GM18499 (cell line): ENCODE measurements at regions not wholly inside any gene's neighbourhood (a gene's known extent, or its start where the extent isn't known, plus 50 kb on each side); places are given as distances from the start of the nearest gene placed in this dataset.

Experiments
- ATAC-seq: cut with Tn5 transposase; IDR thresholded peaks from one replicate; pipeline ENCODE4 v1.9.1; 2021; ENCODE audit warnings: moderate number of reproducible peaks; ENCODE audit not compliant: insufficient read depth, unreplicated experiment

- no peak for ATAC-seq
Observed at GRCh38 chr6:51502996-51503395, 584.4 kb downstream of the PKHD1 start.

DNA sequence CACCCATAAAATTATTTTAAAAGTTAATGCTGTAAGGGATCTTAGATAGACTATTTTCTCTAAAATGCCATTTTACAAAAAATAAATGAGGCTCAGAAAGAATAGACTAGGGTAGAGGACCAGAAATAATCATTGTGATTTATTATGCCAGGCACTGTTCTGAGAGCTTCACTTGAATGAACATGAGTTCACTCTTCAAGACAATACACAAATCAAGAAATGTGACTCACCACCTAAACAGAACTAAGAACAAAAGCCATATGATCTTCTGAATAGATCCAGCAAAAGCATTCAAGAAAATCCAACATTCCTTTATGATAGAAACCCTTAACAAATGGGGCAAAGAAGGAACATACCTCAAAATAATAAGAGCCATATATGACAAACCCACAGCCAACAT lies 582.0 kb downstream of the PKHD1 start:
- ATAC-seq, result no peak

- no peak for ATAC-seq
Observed at GRCh38 chr6:51509597-51509996, 577.8 kb downstream of the PKHD1 start.

GRCh38 chr6:51511081-51511480 lies 576.3 kb downstream of the PKHD1 start:
- ATAC-seq, result no peak

DNA sequence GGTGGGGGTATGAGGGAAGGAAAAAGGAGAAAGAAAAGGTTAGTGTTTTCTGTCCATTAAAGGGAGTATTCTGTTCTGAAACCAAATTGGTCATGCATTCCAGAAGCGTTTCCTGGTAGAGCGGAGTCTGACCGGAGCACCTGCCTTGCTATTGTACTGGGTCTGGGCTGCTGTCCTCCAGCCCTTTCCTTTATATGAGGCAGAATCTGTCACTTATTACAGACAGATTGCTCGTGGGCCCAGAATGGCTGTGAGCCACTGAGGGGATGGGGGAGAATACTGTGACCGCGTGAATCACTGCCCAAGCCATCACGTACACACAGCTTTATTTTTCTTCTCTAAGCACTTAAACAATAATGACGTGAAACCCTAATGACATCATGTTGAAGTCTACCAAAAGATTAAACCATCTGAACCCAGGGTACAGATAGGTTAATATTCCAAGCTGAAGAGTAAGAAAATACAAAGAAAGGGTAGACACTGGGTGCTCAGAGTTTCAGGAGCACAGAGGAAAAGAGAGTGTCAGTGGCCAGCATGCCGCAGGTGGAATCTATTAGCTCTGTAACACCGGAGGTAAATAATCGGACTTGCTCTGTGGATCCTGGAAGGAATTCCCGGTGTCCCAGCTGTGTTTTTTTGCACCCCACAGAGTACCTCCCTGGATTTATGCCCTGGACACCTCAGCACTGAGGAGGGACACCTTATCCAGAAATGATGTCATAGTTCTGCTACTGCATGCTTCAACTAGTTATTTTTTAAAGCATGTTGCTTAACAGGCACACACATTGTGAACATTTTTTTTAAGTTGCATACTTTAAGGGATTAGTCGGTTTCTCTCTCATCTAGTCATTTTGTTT lies 573.3 kb downstream of the PKHD1 start:
- ATAC-seq, result no peak

- ATAC-seq, result no peak
Observed at GRCh38 chr6:51514748-51515402, 572.5 kb downstream of the PKHD1 start.

GRCh38 chr6:51526049-51526448 lies 561.4 kb downstream of the PKHD1 start:
- no peak for ATAC-seq

DNA sequence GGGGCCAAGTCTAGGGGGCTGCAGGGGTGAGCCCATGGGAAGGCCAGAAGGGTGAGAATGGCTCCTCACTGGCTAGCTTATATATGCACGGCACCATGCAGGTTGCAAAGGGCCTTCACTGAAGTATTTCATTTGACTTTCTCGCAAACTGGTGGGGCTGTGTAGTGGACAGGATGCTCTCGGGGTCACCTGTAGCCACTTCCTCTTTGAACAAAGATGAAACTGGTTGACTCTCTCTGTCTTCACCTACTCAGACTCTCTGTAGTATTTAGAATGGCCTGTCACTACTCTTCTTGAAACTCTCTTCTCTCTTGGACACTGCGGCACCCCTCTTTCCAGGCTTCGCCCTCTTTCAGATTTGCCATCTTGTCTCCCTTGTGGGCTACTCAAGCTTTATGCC lies 560.5 kb downstream of the PKHD1 start:
- no peak for ATAC-seq

DNA sequence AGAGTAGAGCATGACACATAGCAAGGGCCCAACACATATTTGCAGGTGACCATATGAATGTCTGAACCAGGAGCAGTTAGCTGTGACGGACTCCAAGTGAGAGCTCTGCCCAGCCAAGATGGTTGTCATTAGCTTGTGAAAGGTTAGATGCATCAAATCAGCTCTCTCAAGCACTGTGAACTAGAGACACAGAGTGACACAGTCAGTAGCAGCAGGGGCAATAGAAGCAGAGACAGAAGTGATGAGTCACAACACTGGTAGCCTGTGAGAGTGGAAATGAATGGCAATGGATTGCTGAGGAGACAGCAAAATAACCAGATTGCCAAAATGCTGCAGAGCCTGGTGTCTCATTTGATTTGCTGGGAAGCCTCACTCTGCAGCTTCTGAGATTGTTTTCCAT lies 558.9 kb downstream of the PKHD1 start:
- ATAC-seq, result no peak

- ATAC-seq, result no peak
Observed at GRCh38 chr6:51529240-51529639, 558.2 kb downstream of the PKHD1 start.

DNA sequence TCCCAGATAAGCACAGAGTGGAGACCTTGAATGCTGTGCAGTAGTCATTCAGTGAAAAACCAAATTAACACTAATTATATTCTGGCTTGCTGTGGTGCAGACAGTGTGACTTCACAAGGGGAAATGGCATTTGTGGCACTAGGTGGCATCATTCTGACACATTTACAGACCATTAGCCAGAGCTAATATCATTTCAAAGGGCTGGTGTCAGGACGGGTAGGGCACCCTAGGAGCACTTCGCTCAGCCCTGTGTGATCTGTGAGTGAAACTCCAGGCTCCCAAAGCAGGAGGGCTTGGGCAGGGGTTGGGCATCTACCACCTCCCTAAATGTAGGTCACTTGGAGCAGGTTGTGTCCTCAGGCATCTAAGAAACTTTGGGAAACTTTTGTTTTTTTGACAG lies 555.8 kb downstream of the PKHD1 start:
- no peak for ATAC-seq

DNA sequence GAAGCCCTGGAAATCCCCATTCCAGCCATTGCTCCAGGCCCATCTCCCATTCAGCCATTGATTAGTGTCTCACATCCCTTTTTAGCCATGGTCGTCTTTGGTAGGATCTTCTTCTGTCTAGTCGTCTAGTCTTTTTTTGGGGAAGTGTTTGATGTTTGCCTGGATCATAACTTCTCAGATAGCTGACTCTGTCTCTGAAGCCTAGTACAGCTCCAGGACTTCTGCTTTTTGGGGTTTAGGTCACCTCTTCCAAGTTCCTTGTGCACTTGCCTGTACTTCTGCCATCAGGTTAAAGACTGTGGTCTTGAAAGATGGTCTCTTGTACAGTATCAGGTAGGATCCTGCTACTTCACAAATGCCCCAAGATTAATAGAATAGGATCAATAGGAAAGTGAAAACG lies 553.5 kb downstream of the PKHD1 start:
- ATAC-seq, result no peak

DNA sequence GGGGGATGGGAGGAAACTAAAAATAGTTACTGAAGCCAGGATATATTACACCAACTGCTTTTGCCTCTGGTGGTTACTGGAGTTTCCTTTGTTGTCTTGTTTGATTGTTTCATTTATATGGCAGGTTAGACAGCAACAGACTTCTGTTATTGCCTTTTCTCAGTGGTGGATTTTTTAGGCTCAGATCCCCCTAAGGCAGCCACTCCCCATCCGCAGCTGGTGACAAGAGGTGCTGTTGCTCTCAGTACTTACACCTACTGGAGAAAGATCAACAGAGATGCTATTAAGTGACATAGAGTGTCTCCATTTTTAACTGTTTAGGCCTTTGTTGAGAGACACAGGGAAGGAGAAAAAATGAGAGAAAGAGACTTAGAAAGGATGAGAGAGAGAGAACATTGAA lies 552.1 kb downstream of the PKHD1 start:
- no peak for ATAC-seq

GRCh38 chr6:51536728-51537127 lies 550.7 kb downstream of the PKHD1 start:
- no peak for ATAC-seq

DNA sequence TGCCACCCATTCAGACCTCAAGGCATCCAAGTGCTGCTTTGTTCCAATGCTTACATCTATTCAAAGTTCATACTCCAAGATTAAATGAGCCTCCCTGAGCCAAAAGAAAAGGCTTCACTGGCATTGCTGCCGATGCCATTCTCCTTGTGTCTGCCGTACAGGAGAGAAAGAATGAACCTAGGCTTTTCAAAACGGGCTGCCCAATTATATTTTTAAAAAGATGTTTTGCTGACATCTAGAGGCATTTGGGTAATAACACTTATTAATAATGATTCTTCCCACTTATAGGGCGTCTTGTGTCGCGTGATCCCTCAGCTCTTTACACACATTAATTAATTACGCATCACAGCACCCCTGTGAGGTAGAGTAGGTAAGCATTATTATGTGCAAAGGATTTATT lies 545.6 kb downstream of the PKHD1 start:
- no peak for ATAC-seq

- no peak for ATAC-seq
Observed at GRCh38 chr6:51542475-51542874, 544.9 kb downstream of the PKHD1 start.

GRCh38 chr6:51550243-51550642 lies 537.2 kb downstream of the PKHD1 start:
- ATAC-seq, result no peak

- ATAC-seq, result no peak
Observed at GRCh38 chr6:51552435-51552834, 535.0 kb downstream of the PKHD1 start.

DNA sequence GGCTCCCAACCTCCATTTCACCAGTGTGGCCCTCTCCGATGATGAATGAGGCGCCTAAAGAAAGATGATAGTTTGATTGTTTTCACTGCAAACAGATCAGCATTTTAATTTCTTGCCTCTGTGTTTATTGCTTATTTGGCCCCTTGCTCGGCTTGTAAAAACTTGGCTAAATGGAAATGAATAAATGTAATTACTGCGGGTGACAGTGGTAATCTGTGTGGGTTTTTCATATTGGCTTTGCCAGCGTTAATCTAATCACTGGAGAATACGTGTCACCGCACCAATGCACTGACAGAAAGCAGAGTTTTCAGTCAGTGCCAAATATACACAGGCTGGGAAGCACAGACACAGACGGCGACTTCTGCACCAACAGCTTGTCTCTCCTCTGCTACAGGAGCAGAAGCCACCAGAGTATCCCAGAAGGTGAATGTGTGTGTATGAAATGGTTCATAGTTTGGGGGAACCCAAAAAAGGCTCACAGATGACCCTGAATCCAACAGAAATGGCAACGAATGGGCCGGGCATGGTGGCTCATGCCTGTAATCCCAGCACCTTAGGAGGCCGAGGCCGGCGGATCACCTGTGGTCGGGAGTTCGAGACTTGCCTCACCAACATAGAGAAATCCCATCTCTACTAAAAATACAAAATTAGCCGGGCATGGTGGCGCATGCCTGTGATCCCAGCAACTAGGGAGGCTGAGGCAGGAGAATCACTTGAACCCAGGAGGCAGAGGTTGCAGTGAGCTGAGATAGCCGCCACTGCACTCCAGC lies 534.0 kb downstream of the PKHD1 start:
- no peak for ATAC-seq

GRCh38 chr6:51554029-51554428 lies 533.4 kb downstream of the PKHD1 start:
- no peak for ATAC-seq

- ATAC-seq, result no peak
Observed at GRCh38 chr6:51559059-51559458, 528.4 kb downstream of the PKHD1 start.
